Memory B cell (primary cell): ENCODE measurements at regions not wholly inside any gene's neighbourhood (a gene's known extent, or its start where the extent isn't known, plus 50 kb on each side); places are given as distances from the start of the nearest gene placed in this dataset.
A peak's percentile ranks its signal among the peaks of the same experiment; 100 is the strongest.

Source experiments
- ATAC-seq: fragments of 150-1000 bp; cut with Tn5 transposase; 2 replicates; pipeline ENCODE4 v1.10.0; 2021; ENCODE audit warnings: low read depth, mild to moderate bottlenecking, moderate library complexity
- DNase-seq, 2 donors: peaks; one replicate each; pipeline ENCODE4 v3.0.0; 2022; ENCODE audit warnings: low spot score in 2 of 2
- H3K27ac Mint-ChIP-seq: one replicate; pipeline ENCODE4 v1.8.0; 2022; ENCODE audit warnings: mild to moderate bottlenecking, moderate library complexity, mixed read lengths
- H3K27me3 Mint-ChIP-seq: one replicate; pipeline ENCODE4 v1.8.0; 2022; ENCODE audit warnings: mixed read lengths
- H3K36me3 Mint-ChIP-seq: one replicate; pipeline ENCODE4 v1.8.0; 2022; ENCODE audit warnings: mild to moderate bottlenecking, mixed read lengths
- H3K4me1 Mint-ChIP-seq: one replicate; pipeline ENCODE4 v1.8.0; 2022; ENCODE audit warnings: mixed read lengths
- H3K4me3 Mint-ChIP-seq: one replicate; pipeline ENCODE4 v1.8.0; 2022; ENCODE audit warnings: mild to moderate bottlenecking, moderate library complexity, mixed read lengths
- H3K9me3 Mint-ChIP-seq: one replicate; pipeline ENCODE4 v1.8.0; 2022; ENCODE audit warnings: mixed read lengths

GRCh38 chr18:72316497-72316896, 227.6 kb downstream of the CBLN2 start:
- Mint-ChIP-seq H3K4me3 (no peak overlapping the region), H3K4me1 (no peaks in the 10 kb centered on the region), H3K36me3 (no peaks in the 10 kb centered on the region), H3K9me3 (no peaks in the 10 kb centered on the region), H3K27ac (no peak overlapping the region), H3K27me3 (no peaks in the 10 kb centered on the region)
- DNase-seq, result no peak
- no peak for ATAC-seq

GRCh38 chr18:72283148-72283925, 260.8 kb downstream of the CBLN2 start:
- ATAC-seq (no peak), DNase-seq (no peak)
- Mint-ChIP-seq H3K27me3 (no peaks in the 10 kb centered on the region), H3K4me1 (peaks cover 4% of the 10 kb centered on the region), H3K4me3 (no peak overlapping the region), H3K27ac (no peak overlapping the region), H3K9me3 (peaks cover 2% of the 10 kb centered on the region), H3K36me3 (no peaks in the 10 kb centered on the region)

GRCh38 chr18:72273025-72273424, 271.1 kb downstream of the CBLN2 start:
- DNase-seq (no peak), ATAC-seq (no peak)
- Mint-ChIP-seq H3K4me1 (peaks cover 5% of the 10 kb centered on the region), H3K27me3 (no peaks in the 10 kb centered on the region), H3K4me3 (no peak overlapping the region), H3K9me3 (peaks cover 7% of the 10 kb centered on the region), H3K27ac (no peak overlapping the region), H3K36me3 (peaks cover 1% of the 10 kb centered on the region)

GRCh38 chr18:72261590-72261989, 282.6 kb downstream of the CBLN2 start:
- no peaks in the 10 kb centered on the region for H3K9me3 Mint-ChIP-seq
- DNase-seq (no peak), ATAC-seq (no peak)
- no peaks in the 10 kb centered on the region for H3K27me3 Mint-ChIP-seq
- H3K27ac Mint-ChIP-seq, result no peak overlapping the region
- no peaks in the 10 kb centered on the region for H3K36me3 Mint-ChIP-seq
- H3K4me1 Mint-ChIP-seq, result peaks cover 2% of the 10 kb centered on the region
- H3K4me3 Mint-ChIP-seq, result no peak overlapping the region

GRCh38 chr18:72246076-72246475, 298.1 kb downstream of the CBLN2 start:
- no peaks in the 10 kb centered on the region for H3K4me1 Mint-ChIP-seq
- peaks cover 7% of the 10 kb centered on the region for H3K9me3 Mint-ChIP-seq
- no peak for DNase-seq
- no peak overlapping the region for H3K27ac Mint-ChIP-seq
- no peaks in the 10 kb centered on the region for H3K36me3 Mint-ChIP-seq
- H3K4me3 Mint-ChIP-seq, result no peak overlapping the region
- no peak for ATAC-seq
- H3K27me3 Mint-ChIP-seq, result no peaks in the 10 kb centered on the region

- H3K27ac Mint-ChIP-seq, result no peak overlapping the region
- H3K27me3 Mint-ChIP-seq, result no peaks in the 10 kb centered on the region
- no peak for DNase-seq
- H3K4me3 Mint-ChIP-seq, result no peak overlapping the region
- no peaks in the 10 kb centered on the region for H3K9me3 Mint-ChIP-seq
- no peaks in the 10 kb centered on the region for H3K4me1 Mint-ChIP-seq
- no peak for ATAC-seq
- H3K36me3 Mint-ChIP-seq, result no peaks in the 10 kb centered on the region
Observed at GRCh38 chr18:72235422-72235821, 308.7 kb downstream of the CBLN2 start.

- no peaks in the 10 kb centered on the region for H3K9me3 Mint-ChIP-seq
- ATAC-seq, result no peak
Observed at GRCh38 chr18:72233106-72233505, 311.0 kb downstream of the CBLN2 start.

GRCh38 chr18:72232644-72233043, 311.5 kb downstream of the CBLN2 start:
- H3K4me3 Mint-ChIP-seq, result no peak overlapping the region
- no peaks in the 10 kb centered on the region for H3K36me3 Mint-ChIP-seq
- H3K4me1 Mint-ChIP-seq, result no peaks in the 10 kb centered on the region
- H3K27ac Mint-ChIP-seq, result no peak overlapping the region
- no peak for ATAC-seq
- DNase-seq, result no peak
- H3K9me3 Mint-ChIP-seq, result no peaks in the 10 kb centered on the region
- H3K27me3 Mint-ChIP-seq, result no peaks in the 10 kb centered on the region

More at GRCh38 chr18:72233106-72233505, 311.0 kb downstream of the CBLN2 start:
- no peak overlapping the region for H3K4me3 Mint-ChIP-seq
- no peak for DNase-seq
- H3K36me3 Mint-ChIP-seq, result no peaks in the 10 kb centered on the region
- H3K27ac Mint-ChIP-seq, result no peak overlapping the region
- H3K27me3 Mint-ChIP-seq, result no peaks in the 10 kb centered on the region
- no peaks in the 10 kb centered on the region for H3K4me1 Mint-ChIP-seq

GRCh38 chr18:72225958-72226357, 318.2 kb downstream of the CBLN2 start:
- Mint-ChIP-seq H3K4me1 (no peaks in the 10 kb centered on the region), H3K27me3 (no peaks in the 10 kb centered on the region), H3K4me3 (no peak overlapping the region), H3K27ac (no peak overlapping the region), H3K9me3 (peaks cover 2% of the 10 kb centered on the region), H3K36me3 (no peaks in the 10 kb centered on the region)
- DNase-seq (no peak), ATAC-seq (no peak)

- no peak overlapping the region for H3K27ac Mint-ChIP-seq
- no peak overlapping the region for H3K4me3 Mint-ChIP-seq
- no peaks in the 10 kb centered on the region for H3K4me1 Mint-ChIP-seq
- H3K27me3 Mint-ChIP-seq, result no peaks in the 10 kb centered on the region
- no peak for ATAC-seq
- DNase-seq, result no peak
- H3K9me3 Mint-ChIP-seq, result peaks cover 5% of the 10 kb centered on the region
- peaks cover 1% of the 10 kb centered on the region for H3K36me3 Mint-ChIP-seq
Observed at GRCh38 chr18:72223733-72224132, 320.4 kb downstream of the CBLN2 start.

- no peaks in the 10 kb centered on the region for H3K27me3 Mint-ChIP-seq
- ATAC-seq (no peak), DNase-seq (no peak)
- H3K4me3 Mint-ChIP-seq, result no peak overlapping the region
- peaks cover 4% of the 10 kb centered on the region for H3K4me1 Mint-ChIP-seq
- no peaks in the 10 kb centered on the region for H3K36me3 Mint-ChIP-seq
- peaks cover 2% of the 10 kb centered on the region for H3K9me3 Mint-ChIP-seq
- no peak overlapping the region for H3K27ac Mint-ChIP-seq
Observed at GRCh38 chr18:72208920-72209676, 335.0 kb downstream of the CBLN2 start.

- DNase-seq (no peak), ATAC-seq (no peak)
- peaks cover 4% of the 10 kb centered on the region for H3K4me1 Mint-ChIP-seq
- H3K36me3 Mint-ChIP-seq, result no peaks in the 10 kb centered on the region
- H3K9me3 Mint-ChIP-seq, result peaks cover 2% of the 10 kb centered on the region
- H3K27ac Mint-ChIP-seq, result no peak overlapping the region
- no peak overlapping the region for H3K4me3 Mint-ChIP-seq
- H3K27me3 Mint-ChIP-seq, result no peaks in the 10 kb centered on the region
Observed at GRCh38 chr18:72207280-72207679, 336.9 kb downstream of the CBLN2 start.

GRCh38 chr18:72206814-72207213, 337.3 kb downstream of the CBLN2 start:
- Mint-ChIP-seq H3K27me3 (no peaks in the 10 kb centered on the region), H3K36me3 (no peaks in the 10 kb centered on the region), H3K27ac (no peak overlapping the region), H3K9me3 (peaks cover 2% of the 10 kb centered on the region), H3K4me1 (peaks cover 4% of the 10 kb centered on the region), H3K4me3 (no peak overlapping the region)
- no peak for ATAC-seq
- DNase-seq, result no peak

- H3K9me3 Mint-ChIP-seq, result no peaks in the 10 kb centered on the region
- peaks cover 6% of the 10 kb centered on the region for H3K4me1 Mint-ChIP-seq
- no peak for DNase-seq
- H3K27ac Mint-ChIP-seq, result no peak overlapping the region
- H3K36me3 Mint-ChIP-seq, result no peaks in the 10 kb centered on the region
- H3K27me3 Mint-ChIP-seq, result no peaks in the 10 kb centered on the region
- H3K4me3 Mint-ChIP-seq, result peak overlapping the region; percentile 64
- ATAC-seq, result peak; percentile 71
Observed at GRCh38 chr18:72201032-72201431, 343.1 kb downstream of the CBLN2 start.
